K562 (cell line): ENCODE measurements at regions not wholly inside any gene's neighbourhood (a gene's known extent, or its start where the extent isn't known, plus 50 kb on each side); places are given as distances from the start of the nearest gene placed in this dataset.

Source experiments
- ATAC-seq: fragments of 200-7000 bp; cut with Tn5 transposase; 3 replicates; pipeline ENCODE4 v1.9.1; 2020; ENCODE audit warnings: moderate library complexity
- BruUV-seq: library from RNA; stranded (reverse); fragments of 400-500 nt; replicated peaks from 2 replicates; lab custom pipeline; 2021; lab: Mats Ljungman, UMichigan
- CTCF ChIA-PET: fragments of 300-600 bp; formaldehyde crosslinking; extraction: SDS; loops from one replicate; lab custom pipeline; 2021; ENCODE audit warnings: low intra/inter-chr PET ratio; lab: Yijun Ruan, JAX
- POLR2A ChIA-PET: fragments of 300-600, 350-650 bp; sonication (Branson Sonifier 250); formaldehyde crosslinking; extraction: SDS; loops from one replicate; lab custom pipeline; 2021; ENCODE audit warnings: antibody characterized with exemption, inconsistent platforms; lab: Yijun Ruan, JAX
- DNase-seq, 4 experiments: peaks; one replicate each; pipeline versions ENCODE4 v3.0.0 to v3.0.0-alpha.2; 2011 to 2018; ENCODE audit warnings: low spot score in 3 of 4, mixed read lengths in 3 of 4; ENCODE audit errors: extremely low read depth in 1 of 4
- FAIRE-seq: peaks from 2 replicates; lab custom pipeline; 2011; peaks lifted over from hg19 to GRCh38; lab: Jason Lieb, UNC
- H2AFZ ChIP-seq: 2 replicates; pipeline ENCODE4 v1.6.0; 2011; ENCODE audit warnings: low read depth, low read length, control low read depth, inconsistent platforms
- H3K27ac ChIP-seq: fragments of 200-600 bp; 3 replicates; pipeline ENCODE4 v1.8.0; 2011; ENCODE audit warnings: low read depth, mild to moderate bottlenecking, control low read depth, inconsistent platforms, low read length, moderate library complexity, mixed read lengths; ENCODE audit errors: extremely low read depth
- H3K27me3 ChIP-seq, 2 experiments: fragments of 300-600 bp in 1 of 2; 2 replicates in 1 of 2; 3 replicates in 1 of 2; pipeline versions ENCODE4 v1.6.0 to v1.8.0; 2011; ENCODE audit warnings: inconsistent platforms in 2 of 2, low read length in 2 of 2, mild to moderate bottlenecking in 1 of 2, mixed read lengths in 1 of 2, moderate library complexity in 1 of 2; ENCODE audit not compliant: control insufficient read depth in 2 of 2, insufficient read depth in 2 of 2
- H3K36me3 ChIP-seq: fragments of 300-600 bp; 3 replicates; pipeline ENCODE4 v1.8.0; 2011; ENCODE audit warnings: mild to moderate bottlenecking, low read length, inconsistent platforms; ENCODE audit not compliant: control insufficient read depth, insufficient read depth
- H3K4me1 ChIP-seq, 2 experiments: fragments of 200-600 bp in 1 of 2; replicated peaks in 1 of 2; 2 replicates in 1 of 2; 3 replicates in 1 of 2; pipeline versions ENCODE4 v1.5.1 to v1.8.0; 2011; ENCODE audit warnings: inconsistent platforms in 2 of 2, low read length in 2 of 2, mild to moderate bottlenecking in 1 of 2, mixed read lengths in 1 of 2, moderate library complexity in 1 of 2; ENCODE audit not compliant: control insufficient read depth in 2 of 2, insufficient read depth in 2 of 2
- H3K4me2 ChIP-seq: 2 replicates; pipeline ENCODE4 v1.6.1; 2011; ENCODE audit warnings: low read length, control low read depth, inconsistent platforms, mixed read lengths; ENCODE audit not compliant: insufficient read depth
- H3K4me3 ChIP-seq: fragments of 200-600 bp; sonication (generic), shearing (Covaris generic); 2 replicates; pipeline ENCODE4 v1.5.1; 2016; ENCODE audit warnings: control low read depth, inconsistent platforms
- H3K79me2 ChIP-seq: fragments of 200-600 bp; 3 replicates; pipeline ENCODE4 v1.8.0; 2011; ENCODE audit warnings: low read length, inconsistent platforms; ENCODE audit not compliant: control insufficient read depth, insufficient read depth
- H3K9ac ChIP-seq, 2 experiments: 2 replicates each; pipeline versions ENCODE4 v1.6.0 to v1.6.1; 2011; ENCODE audit warnings: low read depth in 2 of 2, low read length in 2 of 2, control low read depth in 1 of 2, inconsistent platforms in 1 of 2, mild to moderate bottlenecking in 1 of 2, mixed read lengths in 1 of 2; ENCODE audit not compliant: insufficient read depth in 1 of 2
- H3K9me1 ChIP-seq: one replicate; pipeline ENCODE4 v1.6.0; 2011; ENCODE audit warnings: inconsistent platforms, mild to moderate bottlenecking, low read length, moderate library complexity; ENCODE audit not compliant: control insufficient read depth, insufficient read depth
- H3K9me3 ChIP-seq: replicated peaks from 2 replicates; pipeline ENCODE4 v1.5.1; 2011; ENCODE audit warnings: low read depth, low read length, inconsistent platforms; ENCODE audit not compliant: control insufficient read depth, insufficient read depth
- H4K20me1 ChIP-seq: replicated peaks from 2 replicates; pipeline ENCODE4 v1.6.1; 2011; ENCODE audit warnings: low read length, inconsistent platforms, mixed read lengths; ENCODE audit not compliant: control insufficient read depth, insufficient read depth
- BMI1 ChIP-seq: fragments of 150-350 bp; IDR thresholded peaks from 2 replicates; pipeline ENCODE4 v1.6.1; 2014; ENCODE audit warnings: low read length
- CREBBP ChIP-seq: IDR thresholded peaks from one replicate; pipeline ENCODE4 v1.6.1; 2012; ENCODE audit warnings: low read depth, mild to moderate bottlenecking, control low read depth, inconsistent platforms, low read length
- DDX20 ChIP-seq: fragments of 450-650 bp; IDR thresholded peaks from 2 replicates; pipeline ENCODE4 v1.6.1; 2016; ENCODE audit warnings: missing genetic modification characterization, low read depth, mild to moderate bottlenecking, missing compliant biosample characterization, moderate library complexity
- EHMT2 ChIP-seq: fragments of 450-650 bp; IDR thresholded peaks from 2 replicates; pipeline ENCODE4 v1.6.1; 2018; ENCODE audit warnings: antibody characterized with exemption
- MEF2A ChIP-seq: IDR thresholded peaks from 2 replicates; pipeline ENCODE4 v1.6.1; 2011; ENCODE audit warnings: low read depth, mild to moderate bottlenecking, low read length, moderate library complexity; ENCODE audit not compliant: control insufficient read depth
- RB1 ChIP-seq: fragments of 450-650 bp; IDR thresholded peaks from 2 replicates; pipeline ENCODE4 v1.6.1; 2017; ENCODE audit warnings: low read depth, mild to moderate bottlenecking
- RBM34 ChIP-seq: fragments of 200-400 bp; formaldehyde crosslinking; IDR thresholded peaks from 2 replicates; pipeline ENCODE4 v1.6.1; 2018; ENCODE audit warnings: low read length, borderline replicate concordance; ENCODE audit not compliant: insufficient read depth
- WGBS: fragments of 100-300 bp; shearing (Covaris generic); methylation state at CpG from one replicate; pipeline ENCODE4 v1.1.6; 2016; ENCODE audit warnings: low coverage, mixed read lengths; ENCODE audit not compliant: insufficient coverage; ENCODE audit errors: missing lambda C conversion rate; 5-methylcytosine and 5-hydroxymethylcytosine counted together
- in situ Hi-C: fragments of 300-500 bp; cut with MboI; formaldehyde crosslinking; loops from 4 replicates; pipeline ENCODE4 v1.15.0; 2018; ENCODE audit warnings: inconsistent platforms, mixed read lengths
- intact Hi-C: fragments of 100-400 bp; cut with micrococcal nuclease; formaldehyde crosslinking; loops from 2 replicates; pipeline ENCODE4 v1.14.2; 2022
- TF ChIP-seq, protein P1 (sequence below): fragments of 150-350 bp; conservative IDR thresholded peaks from 2 replicates; pipeline ENCODE4 v1.6.1; 2014; ENCODE audit warnings: low read length
- TF ChIP-seq, protein P2 (sequence below): sonication (generic); formaldehyde crosslinking; IDR thresholded peaks from 2 replicates; pipeline ENCODE4 v1.8.0; 2022; ENCODE audit warnings: missing genetic modification reagents, mild to moderate bottlenecking, moderate library complexity, borderline replicate concordance
- TF ChIP-seq, protein P3 (sequence below), 2 experiments: fragments of 450-650 bp; IDR thresholded peaks; 2 replicates each; pipeline ENCODE4 v1.6.1; 2016; ENCODE audit warnings: mild to moderate bottlenecking in 2 of 2, borderline replicate concordance in 1 of 2, low read depth in 1 of 2, moderate library complexity in 1 of 2

DNA sequence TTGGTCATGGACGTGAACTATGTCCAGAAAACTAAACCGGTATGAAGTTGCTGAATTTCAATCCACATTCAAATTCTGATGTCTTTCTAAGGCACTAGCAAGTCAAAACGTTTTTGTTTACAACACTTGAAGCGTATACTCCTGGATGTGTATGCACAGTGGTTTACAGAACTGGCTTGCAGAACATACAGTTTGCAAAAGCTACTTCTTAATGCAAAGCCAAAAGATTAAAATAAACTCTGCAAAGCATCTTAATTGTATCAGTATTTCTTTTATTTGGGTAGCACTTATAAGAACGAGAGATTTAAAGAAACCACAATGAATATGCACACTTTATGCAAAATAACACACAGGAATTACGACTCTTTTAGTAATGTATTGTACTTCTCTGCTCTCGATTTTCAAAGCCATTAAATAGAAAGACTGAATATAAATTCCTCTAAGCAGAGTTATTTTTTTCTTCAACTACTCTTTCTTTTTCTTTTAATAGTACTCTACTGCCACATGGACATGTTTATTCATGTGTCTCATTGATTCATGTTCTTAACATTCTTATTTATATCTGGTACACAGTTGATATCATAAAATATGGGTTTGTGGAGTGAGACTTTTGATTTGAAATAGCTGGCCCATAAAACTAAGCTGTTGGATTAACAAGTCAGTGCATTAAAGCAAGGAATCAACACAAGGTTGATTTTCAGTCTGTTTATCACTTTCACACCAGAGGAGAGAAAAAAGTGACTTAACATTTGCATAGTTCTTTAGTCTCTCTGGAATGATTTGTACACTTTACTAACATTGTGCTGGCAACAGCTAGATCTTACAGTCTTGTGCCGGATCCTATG is 189.4 kb upstream of the STEAP4 start:
- H3K4me2 ChIP-seq, result no peak overlapping the region
- CTCF ChIA-PET, result no interaction called here
- H3K9ac ChIP-seq, result no peak overlapping the region
- H3K4me3 ChIP-seq, result no peak overlapping the region
- no peak overlapping the region for H3K27ac ChIP-seq
- H3K9me1 ChIP-seq, result no peaks in the 10 kb centered on the region
- DNase-seq, result no peak
- no peaks in the 10 kb centered on the region for H3K36me3 ChIP-seq
- no peak for ATAC-seq
- H3K9me3 ChIP-seq, result no peaks in the 10 kb centered on the region
- H3K79me2 ChIP-seq, result no peaks in the 10 kb centered on the region
- in situ Hi-C loops (no loop called here), intact Hi-C loops (no loop called here)
- no peak overlapping the region for H2AFZ ChIP-seq
- POLR2A ChIA-PET, result no interaction called here
- 1% methylated on average over 8 of the region's 8 CpGs for WGBS
- no peaks in the 10 kb centered on the region for H3K27me3 ChIP-seq
- H4K20me1 ChIP-seq, result no peaks in the 10 kb centered on the region
- no TSS peak for BruUV-seq
- FAIRE-seq, result no peak
- H3K4me1 ChIP-seq, result no peaks in the 10 kb centered on the region
- no peak for TF ChIP-seq MEF2A
- TF ChIP-seq CREBBP, result no peak
- no peak for TF ChIP-seq RB1
- TF ChIP-seq, protein P1, sequence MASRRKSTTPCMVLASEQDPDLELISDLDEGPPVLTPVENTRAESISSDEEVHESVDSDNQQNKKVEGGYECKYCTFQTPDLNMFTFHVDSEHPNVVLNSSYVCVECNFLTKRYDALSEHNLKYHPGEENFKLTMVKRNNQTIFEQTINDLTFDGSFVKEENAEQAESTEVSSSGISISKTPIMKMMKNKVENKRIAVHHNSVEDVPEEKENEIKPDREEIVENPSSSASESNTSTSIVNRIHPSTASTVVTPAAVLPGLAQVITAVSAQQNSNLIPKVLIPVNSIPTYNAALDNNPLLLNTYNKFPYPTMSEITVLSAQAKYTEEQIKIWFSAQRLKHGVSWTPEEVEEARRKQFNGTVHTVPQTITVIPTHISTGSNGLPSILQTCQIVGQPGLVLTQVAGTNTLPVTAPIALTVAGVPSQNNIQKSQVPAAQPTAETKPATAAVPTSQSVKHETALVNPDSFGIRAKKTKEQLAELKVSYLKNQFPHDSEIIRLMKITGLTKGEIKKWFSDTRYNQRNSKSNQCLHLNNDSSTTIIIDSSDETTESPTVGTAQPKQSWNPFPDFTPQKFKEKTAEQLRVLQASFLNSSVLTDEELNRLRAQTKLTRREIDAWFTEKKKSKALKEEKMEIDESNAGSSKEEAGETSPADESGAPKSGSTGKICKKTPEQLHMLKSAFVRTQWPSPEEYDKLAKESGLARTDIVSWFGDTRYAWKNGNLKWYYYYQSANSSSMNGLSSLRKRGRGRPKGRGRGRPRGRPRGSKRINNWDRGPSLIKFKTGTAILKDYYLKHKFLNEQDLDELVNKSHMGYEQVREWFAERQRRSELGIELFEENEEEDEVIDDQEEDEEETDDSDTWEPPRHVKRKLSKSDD, result no peak
- no peak for TF ChIP-seq RBM34
- TF ChIP-seq DDX20, result no peak
- TF ChIP-seq, protein P2, sequence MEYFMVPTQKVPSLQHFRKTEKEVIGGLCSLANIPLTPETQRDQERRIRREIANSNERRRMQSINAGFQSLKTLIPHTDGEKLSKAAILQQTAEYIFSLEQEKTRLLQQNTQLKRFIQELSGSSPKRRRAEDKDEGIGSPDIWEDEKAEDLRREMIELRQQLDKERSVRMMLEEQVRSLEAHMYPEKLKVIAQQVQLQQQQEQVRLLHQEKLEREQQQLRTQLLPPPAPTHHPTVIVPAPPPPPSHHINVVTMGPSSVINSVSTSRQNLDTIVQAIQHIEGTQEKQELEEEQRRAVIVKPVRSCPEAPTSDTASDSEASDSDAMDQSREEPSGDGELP (CRISPR knock-in tag), result no peak
- no peak for TF ChIP-seq EHMT2
- no peak for TF ChIP-seq BMI1
- TF ChIP-seq, protein P3, sequence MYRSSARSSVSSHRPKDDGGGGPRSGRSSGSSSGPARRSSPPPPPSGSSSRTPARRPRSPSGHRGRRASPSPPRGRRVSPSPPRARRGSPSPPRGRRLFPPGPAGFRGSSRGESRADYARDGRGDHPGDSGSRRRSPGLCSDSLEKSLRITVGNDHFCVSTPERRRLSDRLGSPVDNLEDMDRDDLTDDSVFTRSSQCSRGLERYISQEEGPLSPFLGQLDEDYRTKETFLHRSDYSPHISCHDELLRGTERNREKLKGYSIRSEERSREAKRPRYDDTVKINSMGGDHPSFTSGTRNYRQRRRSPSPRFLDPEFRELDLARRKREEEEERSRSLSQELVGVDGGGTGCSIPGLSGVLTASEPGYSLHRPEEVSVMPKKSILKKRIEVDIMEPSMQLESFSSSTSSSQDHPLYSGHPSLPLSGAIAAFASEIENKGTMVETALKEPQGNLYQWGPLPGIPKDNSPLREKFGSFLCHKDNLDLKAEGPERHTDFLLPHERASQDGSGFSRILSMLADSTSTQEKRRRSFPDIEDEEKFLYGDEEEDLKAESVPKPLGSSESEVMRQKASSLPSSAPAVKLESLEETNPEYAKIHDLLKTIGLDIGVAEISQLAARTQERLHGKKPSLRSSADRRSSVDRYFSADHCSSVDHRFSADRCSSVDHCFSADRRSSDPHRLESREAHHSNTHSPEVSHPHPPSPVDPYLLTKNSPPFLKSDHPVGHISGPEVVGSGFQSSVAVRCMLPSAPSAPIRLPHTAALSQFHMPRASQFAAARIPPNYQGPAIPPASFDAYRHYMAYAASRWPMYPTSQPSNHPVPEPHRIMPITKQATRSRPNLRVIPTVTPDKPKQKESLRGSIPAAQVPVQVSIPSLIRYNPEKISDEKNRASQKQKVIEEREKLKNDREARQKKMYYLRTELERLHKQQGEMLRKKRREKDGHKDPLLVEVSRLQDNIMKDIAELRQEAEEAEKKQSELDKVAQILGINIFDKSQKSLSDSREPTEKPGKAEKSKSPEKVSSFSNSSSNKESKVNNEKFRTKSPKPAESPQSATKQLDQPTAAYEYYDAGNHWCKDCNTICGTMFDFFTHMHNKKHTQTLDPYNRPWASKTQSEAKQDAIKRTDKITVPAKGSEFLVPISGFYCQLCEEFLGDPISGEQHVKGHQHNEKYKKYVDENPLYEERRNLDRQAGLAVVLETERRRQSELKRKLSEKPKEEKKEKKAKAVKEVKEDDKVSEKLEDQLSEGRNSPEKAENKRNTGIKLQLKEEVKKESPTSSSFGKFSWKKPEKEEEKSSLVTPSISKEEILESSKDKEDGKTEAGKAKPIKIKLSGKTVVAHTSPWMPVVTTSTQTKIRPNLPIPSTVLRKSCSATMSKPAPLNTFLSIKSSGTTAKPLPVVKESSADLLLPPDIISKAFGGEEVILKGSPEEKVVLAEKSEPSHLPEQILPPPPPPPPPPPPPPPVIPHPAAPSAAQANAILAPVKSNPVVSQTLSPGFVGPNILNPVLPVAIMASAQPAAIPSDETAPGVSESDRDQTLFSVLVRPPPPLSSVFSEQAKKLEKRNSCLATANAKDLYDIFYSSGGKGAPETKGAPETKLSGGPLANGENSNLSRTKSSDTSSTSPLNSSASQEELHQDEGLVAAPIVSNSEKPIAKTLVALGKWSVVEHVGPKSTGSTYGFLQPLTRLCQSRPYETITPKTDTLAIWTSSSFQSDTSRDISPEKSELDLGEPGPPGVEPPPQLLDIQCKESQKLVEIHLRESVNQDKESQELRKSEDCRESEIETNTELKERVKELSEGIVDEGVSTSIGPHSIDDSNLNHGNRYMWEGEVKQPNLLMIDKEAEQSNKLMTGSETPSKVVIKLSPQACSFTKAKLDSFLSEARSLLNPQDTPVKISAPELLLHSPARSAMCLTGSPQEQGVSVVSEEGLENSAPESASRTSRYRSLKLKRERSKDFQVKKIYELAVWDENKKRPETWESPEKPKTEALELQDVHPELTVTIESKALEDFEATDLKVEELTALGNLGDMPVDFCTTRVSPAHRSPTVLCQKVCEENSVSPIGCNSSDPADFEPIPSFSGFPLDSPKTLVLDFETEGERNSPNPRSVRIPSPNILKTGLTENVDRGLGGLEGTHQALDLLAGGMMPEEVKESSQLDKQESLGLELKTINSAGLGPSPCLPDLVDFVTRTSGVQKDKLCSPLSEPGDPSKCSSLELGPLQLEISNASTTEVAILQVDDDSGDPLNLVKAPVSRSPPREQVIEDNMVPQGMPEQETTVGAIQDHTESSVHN (IDR thresholded peaks at IDR 0.05; ENCODE audit: borderline replicate concordance in 1 of 2, low read depth in 1 of 2), result no peak
